Endodermal cell (in vitro differentiated cells): ENCODE measurements at regions not wholly inside any gene's neighbourhood (a gene's known extent, or its start where the extent isn't known, plus 50 kb on each side); places are given as distances from the start of the nearest gene placed in this dataset.

ENCODE experiments used
- DNase-seq: peaks from one replicate; pipeline ENCODE4 v3.0.0-alpha.2; 2017
- H3K27ac ChIP-seq: 2 replicates; pipeline ENCODE4 v1.5.1; 2013; ENCODE audit warnings: mild to moderate bottlenecking, low read depth, low read length, moderate library complexity
- H3K27me3 ChIP-seq: 2 replicates; pipeline ENCODE4 v1.6.1; 2013; ENCODE audit warnings: mild to moderate bottlenecking, low read length, moderate library complexity; ENCODE audit not compliant: insufficient read depth, control insufficient read depth, poor library complexity, severe bottlenecking
- H3K36me3 ChIP-seq: 2 replicates; pipeline ENCODE4 v1.7.0; 2013; ENCODE audit warnings: mild to moderate bottlenecking, low read length, moderate library complexity; ENCODE audit not compliant: control insufficient read depth, insufficient read depth
- H3K4me1 ChIP-seq: one replicate; pipeline ENCODE4 v1.7.0; 2013; ENCODE audit warnings: low read length; ENCODE audit not compliant: control insufficient read depth, insufficient read depth
- H3K4me3 ChIP-seq: 2 replicates; pipeline ENCODE4 v1.5.1; 2013; ENCODE audit warnings: mild to moderate bottlenecking, low read length, moderate library complexity
- H3K9ac ChIP-seq: 2 replicates; pipeline ENCODE4 v1.6.1; 2013; ENCODE audit warnings: mild to moderate bottlenecking, low read length, moderate library complexity; ENCODE audit not compliant: poor library complexity, severe bottlenecking; ENCODE audit errors: extremely low read depth
- H3K9me3 ChIP-seq: 2 replicates; pipeline ENCODE4 v1.6.1; 2013; ENCODE audit warnings: mild to moderate bottlenecking, low read length, moderate library complexity; ENCODE audit not compliant: control insufficient read depth
- H3K27ac Mint-ChIP-seq: 2 replicates; pipeline ENCODE4 v1.8.0; 2020; ENCODE audit warnings: mixed read lengths
- H3K27me3 Mint-ChIP-seq: 2 replicates; pipeline ENCODE4 v1.8.0; 2021; ENCODE audit warnings: mild to moderate bottlenecking, mixed read lengths; ENCODE audit not compliant: insufficient read depth
- H3K36me3 Mint-ChIP-seq: 2 replicates; pipeline ENCODE4 v1.8.0; 2020; ENCODE audit warnings: low read depth, mixed read lengths
- H3K4me1 Mint-ChIP-seq: 2 replicates; pipeline ENCODE4 v1.8.0; 2020; ENCODE audit warnings: mixed read lengths
- H3K4me3 Mint-ChIP-seq: 2 replicates; pipeline ENCODE4 v1.8.0; 2020; ENCODE audit warnings: mild to moderate bottlenecking, moderate library complexity, mixed read lengths
- H3K9me3 Mint-ChIP-seq: 2 replicates; pipeline ENCODE4 v1.8.0; 2020; ENCODE audit warnings: mild to moderate bottlenecking, mixed read lengths
- WGBS, 2 experiments: methylation state at CpG; one replicate each; pipeline versions ENCODE4 v1.1.5 to v1.1.7; 2013; ENCODE audit warnings: missing lambda C conversion rate in 2 of 2, mixed read lengths in 1 of 2; ENCODE audit not compliant: insufficient coverage in 1 of 2, insufficient read length in 1 of 2; 5-methylcytosine and 5-hydroxymethylcytosine counted together
- TF ChIP-seq, protein P1 (sequence below): fragments of 200-600 bp; sonication (generic); conservative IDR thresholded peaks from 2 replicates; pipeline ENCODE4 v1.5.0; 2021; ENCODE audit warnings: antibody characterized with exemption, mild to moderate bottlenecking

DNA sequence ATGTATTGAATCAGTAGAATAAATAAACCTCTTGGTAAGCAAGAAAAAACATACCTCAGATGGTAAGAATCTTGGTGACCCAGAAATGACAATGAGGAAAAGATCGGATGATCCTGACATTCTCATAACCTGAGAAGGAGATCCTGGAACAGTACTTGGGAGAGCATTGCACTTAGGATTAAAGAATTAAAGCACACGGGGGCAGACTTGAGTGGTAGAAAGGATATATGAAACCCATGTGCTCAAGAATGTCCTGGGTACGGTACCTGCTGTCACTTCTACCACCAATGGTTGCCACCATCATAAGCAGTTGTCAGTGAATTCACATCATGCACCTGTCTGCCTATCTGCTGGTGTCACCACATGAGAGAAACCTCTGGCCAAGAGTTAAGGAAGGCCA lies 108.9 kb upstream of the GJB5 start:
- DNase-seq = no peak
- H3K9ac ChIP-seq = no peak overlapping the region
- H3K9me3 ChIP-seq = no peaks in the 10 kb centered on the region
- no peak overlapping the region for H3K27ac Mint-ChIP-seq
- no peaks in the 10 kb centered on the region for H3K36me3 Mint-ChIP-seq
- peaks cover 6% of the 10 kb centered on the region for H3K4me1 Mint-ChIP-seq
- peaks cover 3% of the 10 kb centered on the region for H3K4me1 ChIP-seq
- no peaks in the 10 kb centered on the region for H3K36me3 ChIP-seq
- H3K4me3 Mint-ChIP-seq = no peak overlapping the region
- no peaks in the 10 kb centered on the region for H3K27me3 ChIP-seq
- TF ChIP-seq, protein P1, sequence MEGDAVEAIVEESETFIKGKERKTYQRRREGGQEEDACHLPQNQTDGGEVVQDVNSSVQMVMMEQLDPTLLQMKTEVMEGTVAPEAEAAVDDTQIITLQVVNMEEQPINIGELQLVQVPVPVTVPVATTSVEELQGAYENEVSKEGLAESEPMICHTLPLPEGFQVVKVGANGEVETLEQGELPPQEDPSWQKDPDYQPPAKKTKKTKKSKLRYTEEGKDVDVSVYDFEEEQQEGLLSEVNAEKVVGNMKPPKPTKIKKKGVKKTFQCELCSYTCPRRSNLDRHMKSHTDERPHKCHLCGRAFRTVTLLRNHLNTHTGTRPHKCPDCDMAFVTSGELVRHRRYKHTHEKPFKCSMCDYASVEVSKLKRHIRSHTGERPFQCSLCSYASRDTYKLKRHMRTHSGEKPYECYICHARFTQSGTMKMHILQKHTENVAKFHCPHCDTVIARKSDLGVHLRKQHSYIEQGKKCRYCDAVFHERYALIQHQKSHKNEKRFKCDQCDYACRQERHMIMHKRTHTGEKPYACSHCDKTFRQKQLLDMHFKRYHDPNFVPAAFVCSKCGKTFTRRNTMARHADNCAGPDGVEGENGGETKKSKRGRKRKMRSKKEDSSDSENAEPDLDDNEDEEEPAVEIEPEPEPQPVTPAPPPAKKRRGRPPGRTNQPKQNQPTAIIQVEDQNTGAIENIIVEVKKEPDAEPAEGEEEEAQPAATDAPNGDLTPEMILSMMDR = no peak
- 82 to 88% methylated on average over 3 of the region's 3 CpGs for WGBS, 2 experiments
- H3K4me3 ChIP-seq = no peak overlapping the region
- no peaks in the 10 kb centered on the region for H3K9me3 Mint-ChIP-seq
- H3K27ac ChIP-seq = no peak overlapping the region
- peaks cover 7% of the 10 kb centered on the region for H3K27me3 Mint-ChIP-seq

DNA sequence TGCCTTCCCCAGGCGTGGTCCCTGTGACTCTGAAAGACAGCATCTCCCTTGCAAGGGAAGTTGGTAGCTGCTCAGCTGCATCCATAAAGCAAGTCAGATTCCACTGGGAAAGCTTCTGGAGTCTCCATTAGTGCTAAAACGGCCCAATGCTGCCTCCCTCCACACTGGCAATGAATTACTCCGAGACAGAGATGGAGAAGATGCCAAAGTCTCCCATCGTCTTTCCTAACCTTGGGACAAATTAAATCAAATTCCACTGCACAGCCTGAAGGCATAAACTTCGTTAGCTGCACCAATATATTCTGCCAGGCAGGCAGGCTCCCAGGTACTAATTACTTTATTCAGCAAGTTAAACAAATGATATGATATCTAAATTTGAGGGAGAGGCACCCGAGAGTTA lies 106.3 kb upstream of the GJB5 start:
- no peak overlapping the region for H3K27ac Mint-ChIP-seq
- H3K9ac ChIP-seq = no peak overlapping the region
- no peaks in the 10 kb centered on the region for H3K9me3 Mint-ChIP-seq
- peaks cover 12% of the 10 kb centered on the region for H3K27me3 Mint-ChIP-seq
- no peaks in the 10 kb centered on the region for H3K9me3 ChIP-seq
- no peak overlapping the region for H3K27ac ChIP-seq
- no peaks in the 10 kb centered on the region for H3K36me3 Mint-ChIP-seq
- TF ChIP-seq, protein P1 = no peak
- H3K27me3 ChIP-seq = peaks cover 11% of the 10 kb centered on the region
- H3K36me3 ChIP-seq = no peaks in the 10 kb centered on the region
- H3K4me1 ChIP-seq = peaks cover 3% of the 10 kb centered on the region
- WGBS, 2 experiments = 81 to 83% methylated on average over 4 to 6 of the region's 6 CpGs
- H3K4me3 ChIP-seq = no peak overlapping the region
- DNase-seq = peak; percentile 13
- H3K4me1 Mint-ChIP-seq = no peaks in the 10 kb centered on the region
- no peak overlapping the region for H3K4me3 Mint-ChIP-seq

GRCh38 chr1:34650090-34650489 lies 104.8 kb upstream of the GJB5 start:
- Mint-ChIP-seq H3K27me3 (peaks cover 12% of the 10 kb centered on the region), H3K4me3 (no peak overlapping the region), H3K9me3 (no peaks in the 10 kb centered on the region), H3K36me3 (no peaks in the 10 kb centered on the region), H3K4me1 (peaks cover 2% of the 10 kb centered on the region), H3K27ac (no peak overlapping the region)
- Histone ChIP-seq H3K9ac (no peak overlapping the region), H3K27me3 (peaks cover 11% of the 10 kb centered on the region), H3K27ac (no peak overlapping the region), H3K9me3 (no peaks in the 10 kb centered on the region), H3K4me3 (no peak overlapping the region), H3K36me3 (no peaks in the 10 kb centered on the region), H3K4me1 (peaks cover 3% of the 10 kb centered on the region)
- TF ChIP-seq, protein P1 = no peak
- no peak for DNase-seq
- 95 to 100% methylated on average over 1 of the region's 1 CpG for WGBS, 2 experiments
